NB4 (cell line): ENCODE measurements at regions not wholly inside any gene's neighbourhood (a gene's known extent, or its start where the extent isn't known, plus 50 kb on each side); places are given as distances from the start of the nearest gene placed in this dataset.
"Not testable (repeated sequence)": the region's sequence is repeated elsewhere in the genome, so short reads cannot be mapped to it uniquely, and the experiment has no call there.

Source experiments
- DNase-seq: peaks from one replicate; pipeline ENCODE4 v3.0.0; 2010; ENCODE audit warnings: low read depth
- H3K4me3 ChIP-seq: one replicate; pipeline ENCODE4 v1.5.1; 2011; ENCODE audit warnings: mild to moderate bottlenecking, low read depth, low read length, moderate library complexity
- CTCF ChIP-seq: IDR thresholded peaks from one replicate; pipeline ENCODE4 v1.5.1; 2012; ENCODE audit warnings: low read depth, low read length
- MAX ChIP-seq: IDR thresholded peaks from 2 replicates; pipeline ENCODE4 v1.6.1; 2011; ENCODE audit warnings: low read depth, low read length
- MYC ChIP-seq: IDR thresholded peaks from 2 replicates; pipeline ENCODE4 v1.6.1; 2011; ENCODE audit warnings: low read depth, low read length
- POLR2A ChIP-seq: IDR thresholded peaks from 2 replicates; pipeline ENCODE4 v1.6.1; 2011; ENCODE audit warnings: mild to moderate bottlenecking; ENCODE audit not compliant: insufficient read length; ENCODE audit errors: extremely low read depth

GRCh38 chr2:224174521-224174920, 135.4 kb upstream of the SERPINE2 start:
- no peak for DNase-seq
- no peak overlapping the region for H3K4me3 ChIP-seq
- TF ChIP-seq POLR2A (no peak), MAX (no peak), MYC (no peak), CTCF (no peak)

- DNase-seq, result no peak
- H3K4me3 ChIP-seq, result no peak overlapping the region
- TF ChIP-seq CTCF (no peak), POLR2A (no peak), MYC (no peak), MAX (no peak)
Measured at GRCh38 chr2:224173933-224174332, 134.8 kb upstream of the SERPINE2 start.

- no peak for DNase-seq
- TF ChIP-seq MYC (no peak), POLR2A (no peak), MAX (no peak), CTCF (no peak)
- H3K4me3 ChIP-seq, result no peak overlapping the region
Measured at GRCh38 chr2:224173210-224173609, 134.1 kb upstream of the SERPINE2 start.

- no peak for DNase-seq
- TF ChIP-seq CTCF (no peak), MAX (no peak), MYC (no peak), POLR2A (no peak)
- H3K4me3 ChIP-seq, result no peak overlapping the region
Measured at GRCh38 chr2:224171226-224171625, 132.1 kb upstream of the SERPINE2 start.

GRCh38 chr2:224169847-224170246, 130.8 kb upstream of the SERPINE2 start:
- no peak for DNase-seq
- no peak overlapping the region for H3K4me3 ChIP-seq
- TF ChIP-seq POLR2A, result no peak
- TF ChIP-seq MAX, result no peak
- TF ChIP-seq CTCF, result no peak
- no peak for TF ChIP-seq MYC

- H3K4me3 ChIP-seq, DNase-seq: not testable (repeated sequence)
Measured at GRCh38 chr2:224167781-224168180, 128.7 kb upstream of the SERPINE2 start.
